Activated CD4-positive, CD25-positive, alpha-beta regulatory T cell treated with anti-CD3 and anti-CD28 coated beads, Interleukin-2, amount 50 U/mL, for 72 hours (primary cell): ENCODE measurements at regions not wholly inside any gene's neighbourhood (a gene's known extent, or its start where the extent isn't known, plus 50 kb on each side); places are given as distances from the start of the nearest gene placed in this dataset.
"Not testable (repeated sequence)": the region's sequence is repeated elsewhere in the genome, so short reads cannot be mapped to it uniquely, and the experiment has no call there.

Experiments
- DNase-seq: peaks from one replicate; pipeline ENCODE4 v3.0.0; 2021

- DNase-seq, result no peak
Measured at GRCh38 chr11:119586181-119586580, 142.8 kb downstream of the NECTIN1 start.

GRCh38 chr11:119585043-119585781 lies 143.8 kb downstream of the NECTIN1 start:
- no peak for DNase-seq

- no peak for DNase-seq
Measured at GRCh38 chr11:119584193-119585042, 144.6 kb downstream of the NECTIN1 start.

- DNase-seq, result no peak
Measured at GRCh38 chr11:119583585-119583984, 145.4 kb downstream of the NECTIN1 start.

GRCh38 chr11:119581396-119581795 lies 147.6 kb downstream of the NECTIN1 start:
- DNase-seq, result not testable (repeated sequence)

- DNase-seq, result no peak
Measured at GRCh38 chr11:119580751-119581150, 148.2 kb downstream of the NECTIN1 start.

GRCh38 chr11:119580081-119580480 lies 148.9 kb downstream of the NECTIN1 start:
- DNase-seq, result no peak

GRCh38 chr11:119578521-119579191 lies 150.3 kb downstream of the NECTIN1 start:
- DNase-seq, result no peak

- DNase-seq, result no peak
Measured at GRCh38 chr11:119573858-119574257, 150.9 kb upstream of the THY1 start.

- no peak for DNase-seq
Measured at GRCh38 chr11:119572481-119573424, 149.8 kb upstream of the THY1 start.

GRCh38 chr11:119571311-119571710 lies 148.3 kb upstream of the THY1 start:
- no peak for DNase-seq

GRCh38 chr11:119567688-119568582 lies 145.0 kb upstream of the THY1 start:
- DNase-seq, result no peak

- no peak for DNase-seq
Measured at GRCh38 chr11:119566319-119566718, 143.3 kb upstream of the THY1 start.

- not testable (repeated sequence) for DNase-seq
Measured at GRCh38 chr11:119565693-119566092, 142.7 kb upstream of the THY1 start.

GRCh38 chr11:119560961-119561360 lies 138.0 kb upstream of the THY1 start:
- DNase-seq, result no peak

- no peak for DNase-seq
Measured at GRCh38 chr11:119560291-119560690, 137.3 kb upstream of the THY1 start.

- DNase-seq, result no peak
Measured at GRCh38 chr11:119552106-119552485, 129.1 kb upstream of the THY1 start.

- no peak for DNase-seq
Measured at GRCh38 chr11:119551420-119552105, 128.6 kb upstream of the THY1 start.

- DNase-seq, result no peak
Measured at GRCh38 chr11:119550053-119550752, 127.2 kb upstream of the THY1 start.

GRCh38 chr11:119547511-119547910 lies 124.5 kb upstream of the THY1 start:
- no peak for DNase-seq
